Colonic mucosa (tissue), 4 donors: ENCODE measurements at regions not wholly inside any gene's neighbourhood (a gene's known extent, or its start where the extent isn't known, plus 50 kb on each side); places are given as distances from the start of the nearest gene placed in this dataset.

ENCODE experiments used
- DNase-seq: peaks from one replicate; pipeline ENCODE4 v3.0.0-alpha.2; 2020
- H3K27ac ChIP-seq: fragments of 200-600 bp; one replicate; pipeline ENCODE4 v1.8.0; 2021
- H3K27me3 ChIP-seq: fragments of 200-600 bp; one replicate; pipeline ENCODE4 v1.8.0; 2021
- H3K36me3 ChIP-seq: fragments of 200-600 bp; one replicate; pipeline ENCODE4 v1.8.0; 2021
- H3K4me1 ChIP-seq: fragments of 200-600 bp; one replicate; pipeline ENCODE4 v1.8.0; 2021; ENCODE audit warnings: mild to moderate bottlenecking
- H3K4me3 ChIP-seq: fragments of 200-600 bp; one replicate; pipeline ENCODE4 v1.8.0; 2021
- H3K9ac ChIP-seq, 2 donors: one replicate each; pipeline ENCODE4 v1.7.0; 2013; ENCODE audit warnings: control low read depth in 2 of 2, low read depth in 2 of 2, low read length in 2 of 2
- H3K9me3 ChIP-seq: fragments of 200-600 bp; one replicate; pipeline ENCODE4 v1.8.0; 2021
- intact Hi-C: fragments of 100-400 bp; cut with DNase I; formaldehyde crosslinking; loops from one replicate; pipeline ENCODE4 v1.14.1; 2022
- TF ChIP-seq, protein P1 (sequence below): fragments of 200-600 bp; IDR thresholded peaks from one replicate; pipeline ENCODE4 v1.8.0; 2022; ENCODE audit warnings: antibody characterized with exemption, mild to moderate bottlenecking
- donor health status: healthy.
- donor health status: DM: no; HTN: no; CAD: no.
- donor health status: DM: no; HTN: no; CAD: no.

DNA sequence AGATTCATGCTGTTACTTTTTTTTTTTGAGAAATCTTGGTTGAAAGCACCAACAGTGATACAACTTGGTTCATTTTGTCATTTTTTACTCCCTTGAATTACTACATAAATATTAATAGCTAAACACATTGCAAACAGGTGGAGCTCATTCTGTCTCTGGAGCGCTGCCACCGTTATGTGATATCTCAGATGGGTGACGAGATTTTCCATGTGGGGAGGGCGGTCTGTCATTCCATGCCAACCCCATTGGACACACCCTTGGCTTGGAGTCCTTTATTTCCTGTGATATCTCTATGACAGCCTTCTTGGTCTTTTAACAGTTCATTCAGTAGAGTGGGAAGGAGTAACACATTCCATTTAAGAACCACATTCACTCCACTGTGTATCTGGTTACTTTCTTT is 794.8 kb downstream of the SATB2 start:
- no peaks in the 10 kb centered on the region for H3K27me3 ChIP-seq
- no peaks in the 10 kb centered on the region for H3K9me3 ChIP-seq
- no peaks in the 10 kb centered on the region for H3K4me1 ChIP-seq
- DNase-seq, result no peak
- H3K9ac ChIP-seq, result no peak overlapping the region
- TF ChIP-seq, protein P1, sequence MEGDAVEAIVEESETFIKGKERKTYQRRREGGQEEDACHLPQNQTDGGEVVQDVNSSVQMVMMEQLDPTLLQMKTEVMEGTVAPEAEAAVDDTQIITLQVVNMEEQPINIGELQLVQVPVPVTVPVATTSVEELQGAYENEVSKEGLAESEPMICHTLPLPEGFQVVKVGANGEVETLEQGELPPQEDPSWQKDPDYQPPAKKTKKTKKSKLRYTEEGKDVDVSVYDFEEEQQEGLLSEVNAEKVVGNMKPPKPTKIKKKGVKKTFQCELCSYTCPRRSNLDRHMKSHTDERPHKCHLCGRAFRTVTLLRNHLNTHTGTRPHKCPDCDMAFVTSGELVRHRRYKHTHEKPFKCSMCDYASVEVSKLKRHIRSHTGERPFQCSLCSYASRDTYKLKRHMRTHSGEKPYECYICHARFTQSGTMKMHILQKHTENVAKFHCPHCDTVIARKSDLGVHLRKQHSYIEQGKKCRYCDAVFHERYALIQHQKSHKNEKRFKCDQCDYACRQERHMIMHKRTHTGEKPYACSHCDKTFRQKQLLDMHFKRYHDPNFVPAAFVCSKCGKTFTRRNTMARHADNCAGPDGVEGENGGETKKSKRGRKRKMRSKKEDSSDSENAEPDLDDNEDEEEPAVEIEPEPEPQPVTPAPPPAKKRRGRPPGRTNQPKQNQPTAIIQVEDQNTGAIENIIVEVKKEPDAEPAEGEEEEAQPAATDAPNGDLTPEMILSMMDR, result no peak
- intact Hi-C loops, result no loop called here
- H3K27ac ChIP-seq, result no peak overlapping the region
- no peaks in the 10 kb centered on the region for H3K36me3 ChIP-seq
- no peak overlapping the region for H3K4me3 ChIP-seq

DNA sequence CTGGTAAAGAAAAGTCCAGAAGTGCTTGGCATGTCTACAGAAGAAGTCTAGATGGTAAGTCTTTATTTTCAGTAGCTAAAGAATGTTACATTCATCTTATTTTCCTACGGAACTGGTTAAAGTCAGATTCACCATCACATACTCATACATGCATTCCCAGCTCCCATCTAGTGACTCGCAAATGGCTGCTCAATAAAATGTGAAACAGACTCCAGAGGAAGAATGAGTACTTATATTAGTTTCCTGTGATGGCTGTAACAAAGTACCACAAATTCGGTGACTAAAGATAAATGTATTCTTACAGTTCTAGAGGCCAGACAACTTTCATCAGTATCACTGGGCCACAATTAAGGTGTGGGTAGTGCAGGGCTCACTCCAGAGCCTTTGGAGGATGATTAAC is 797.2 kb downstream of the SATB2 start:
- TF ChIP-seq, protein P1, result no peak
- no peak for DNase-seq
- no peaks in the 10 kb centered on the region for H3K36me3 ChIP-seq
- H3K9me3 ChIP-seq, result no peaks in the 10 kb centered on the region
- no peak overlapping the region for H3K9ac ChIP-seq
- H3K4me3 ChIP-seq, result no peak overlapping the region
- H3K4me1 ChIP-seq, result no peaks in the 10 kb centered on the region
- H3K27ac ChIP-seq, result no peak overlapping the region
- H3K27me3 ChIP-seq, result no peaks in the 10 kb centered on the region
- intact Hi-C loops, result no loop called here

GRCh38 chr2:198659096-198659870 is 798.5 kb downstream of the SATB2 start:
- Histone ChIP-seq H3K36me3 (no peaks in the 10 kb centered on the region), H3K4me3 (no peak overlapping the region), H3K27ac (peak overlapping the region; percentile 24), H3K9ac (no peak overlapping the region), H3K9me3 (no peaks in the 10 kb centered on the region), H3K27me3 (no peaks in the 10 kb centered on the region), H3K4me1 (no peaks in the 10 kb centered on the region)
- TF ChIP-seq, protein P1, result no peak
- intact Hi-C loops, result no loop called here
- DNase-seq, result no peak

- DNase-seq, result peak; percentile 56
- no peaks in the 10 kb centered on the region for H3K27me3 ChIP-seq
- no peak overlapping the region for H3K4me3 ChIP-seq
- no peak overlapping the region for H3K9ac ChIP-seq
- H3K36me3 ChIP-seq, result no peaks in the 10 kb centered on the region
- no peak overlapping the region for H3K27ac ChIP-seq
- intact Hi-C loops, result no loop called here
- H3K4me1 ChIP-seq, result no peaks in the 10 kb centered on the region
- H3K9me3 ChIP-seq, result no peaks in the 10 kb centered on the region
- TF ChIP-seq, protein P1, result peak; percentile 50
These were observed 800.1 kb downstream of the SATB2 start for GRCh38 chr2:198657512-198658121.

DNA sequence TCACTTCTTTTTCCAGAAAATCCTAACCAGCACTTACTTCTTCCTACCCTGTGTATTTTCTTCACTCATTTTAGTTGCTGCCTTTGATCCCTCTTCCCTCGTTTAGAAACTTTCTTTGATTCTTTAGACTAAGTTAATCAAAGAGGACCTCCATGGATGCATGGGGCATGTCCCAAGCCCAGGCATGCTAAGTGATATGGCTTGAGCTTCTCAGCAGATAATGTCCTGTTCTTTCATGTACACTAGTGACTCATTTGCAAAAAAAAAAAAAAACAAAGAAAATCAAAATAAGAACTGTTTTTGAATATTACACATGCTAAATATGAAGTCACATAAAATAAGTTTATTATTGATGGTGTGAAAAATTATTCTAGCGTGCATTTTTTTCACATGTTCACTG is 800.9 kb downstream of the SATB2 start:
- no peak overlapping the region for H3K27ac ChIP-seq
- no peaks in the 10 kb centered on the region for H3K36me3 ChIP-seq
- no peaks in the 10 kb centered on the region for H3K4me1 ChIP-seq
- no peak overlapping the region for H3K4me3 ChIP-seq
- no peak for DNase-seq
- no peaks in the 10 kb centered on the region for H3K9me3 ChIP-seq
- H3K27me3 ChIP-seq, result no peaks in the 10 kb centered on the region
- intact Hi-C loops, result no loop called here
- TF ChIP-seq, protein P1, result no peak
- H3K9ac ChIP-seq, result no peak overlapping the region
